HUDEP-2 (cell line): ENCODE measurements at regions not wholly inside any gene's neighbourhood (a gene's known extent, or its start where the extent isn't known, plus 50 kb on each side); places are given as distances from the start of the nearest gene placed in this dataset.
"Not testable (repeated sequence)": the region's sequence is repeated elsewhere in the genome, so short reads cannot be mapped to it uniquely, and the experiment has no call there.

Experiments
- DNase-seq, 76 experiments: peaks; one replicate each; lab custom pipeline; 2025; ENCODE audit not compliant: unreplicated experiment in 76 of 76; lab: John Stamatoyannopoulos, UW

GRCh38 chr17:53640808-53641207 lies 181.9 kb upstream of the KIF2B start:
- DNase-seq = no peak

GRCh38 chr17:53635444-53635843 lies 187.3 kb upstream of the KIF2B start:
- no peak for DNase-seq

GRCh38 chr17:53633856-53634255 lies 188.9 kb upstream of the KIF2B start:
- no peak for DNase-seq

- no peak for DNase-seq
These were observed 191.2 kb upstream of the KIF2B start for GRCh38 chr17:53631486-53631885.

GRCh38 chr17:53630638-53631037 lies 192.1 kb upstream of the KIF2B start:
- DNase-seq = peak in 5 of 76 experiments; percentile 3 to 18 (median 11)

- no peak for DNase-seq
These were observed 192.6 kb upstream of the KIF2B start for GRCh38 chr17:53630115-53630514.

- DNase-seq = no peak
These were observed 193.5 kb upstream of the KIF2B start for GRCh38 chr17:53629188-53629587.

- peak in 1 of 76 experiments; percentile 4 for DNase-seq
These were observed 194.7 kb upstream of the KIF2B start for GRCh38 chr17:53628011-53628410.

GRCh38 chr17:53627511-53627910 lies 195.2 kb upstream of the KIF2B start:
- no peak for DNase-seq

- DNase-seq = peak in 11 of 76 experiments; percentile 3 to 46 (median 19)
These were observed 196.4 kb upstream of the KIF2B start for GRCh38 chr17:53626286-53626685.

GRCh38 chr17:53619025-53619424 lies 203.7 kb upstream of the KIF2B start:
- DNase-seq = peak in 4 of 76 experiments; percentile 14 to 45 (median 28)

- DNase-seq = not testable (repeated sequence)
These were observed 214.5 kb upstream of the KIF2B start for GRCh38 chr17:53608208-53608607.

- no peak for DNase-seq
These were observed 215.3 kb upstream of the KIF2B start for GRCh38 chr17:53607475-53607874.

GRCh38 chr17:53588317-53588716 lies 234.4 kb upstream of the KIF2B start:
- no peak for DNase-seq

- DNase-seq = no peak
These were observed 248.7 kb upstream of the KIF2B start for GRCh38 chr17:53574038-53574437.

GRCh38 chr17:53571342-53571741 lies 251.4 kb upstream of the KIF2B start:
- DNase-seq = peak in 1 of 76 experiments; percentile 12

GRCh38 chr17:53570731-53571130 lies 252.0 kb upstream of the KIF2B start:
- peak in 1 of 76 experiments; percentile 13 for DNase-seq

GRCh38 chr17:53560953-53561352 lies 261.8 kb upstream of the KIF2B start:
- DNase-seq = peak in 2 of 76 experiments; percentile 3 to 8

- no peak for DNase-seq
These were observed 274.5 kb upstream of the KIF2B start for GRCh38 chr17:53548252-53548651.

- no peak for DNase-seq
These were observed 279.3 kb upstream of the KIF2B start for GRCh38 chr17:53543472-53543871.

- no peak for DNase-seq
These were observed 284.6 kb upstream of the KIF2B start for GRCh38 chr17:53538129-53538617.

GRCh38 chr17:53527473-53527872 lies 295.3 kb upstream of the KIF2B start:
- DNase-seq = no peak

- DNase-seq = no peak
These were observed 297.1 kb upstream of the KIF2B start for GRCh38 chr17:53525590-53525989.
